ENCODE measurements at regions not wholly inside any gene's neighbourhood (a gene's known extent, or its start where the extent isn't known, plus 50 kb on each side); places are given as distances from the start of the nearest gene placed in this dataset.

GRCh38 chr10:125431149-125431548 is 251.8 kb downstream of the TEX36 start:
- intact Hi-C loops (cut with micrococcal nuclease; ENCODE audit: unreplicated experiment) = no loop called here
- Mint-ChIP-seq H3K4me1 (ENCODE audit: low read depth, unreplicated experiment) (no peaks in the 10 kb centered on the region), H3K27ac (ENCODE audit: unreplicated experiment) (no peak overlapping the region), H3K27me3 (ENCODE audit: insufficient read depth, unreplicated experiment) (peaks cover 13% of the 10 kb centered on the region), H3K36me3 (ENCODE audit: insufficient read depth, unreplicated experiment) (no peaks in the 10 kb centered on the region), H3K4me3 (ENCODE audit: unreplicated experiment) (no peak overlapping the region), H3K9me3 (ENCODE audit: unreplicated experiment) (peaks cover 9% of the 10 kb centered on the region)
- Histone ChIP-seq H3K36me3 (ENCODE audit: control insufficient read depth, insufficient read depth, low read length) (no peaks in the 10 kb centered on the region), H3K27me3 (replicated peaks; ENCODE audit: control insufficient read depth, insufficient read depth, low read length) (no peaks in the 10 kb centered on the region), H3K4me3 (ENCODE audit: low read depth, low read length) (no peak overlapping the region), H3K9me3 (no peaks in the 10 kb centered on the region; the same call in 1 of the 2 replicates), H3K4me1 (no peaks in the 10 kb centered on the region)
- BruUV-seq (replicated peaks) = no TSS peak
- no peak for TF ChIP-seq CTCF (IDR thresholded peaks at IDR 0.05; ENCODE audit: insufficient read depth in 1 of 2, low read depth in 1 of 2, low read length in 1 of 2, severe bottlenecking in 1 of 2, unreplicated experiment in 1 of 2)
- CTCF ChIA-PET = no interaction called here
- no peak for DNase-seq
- POLR2A ChIA-PET = no interaction called here

DNA sequence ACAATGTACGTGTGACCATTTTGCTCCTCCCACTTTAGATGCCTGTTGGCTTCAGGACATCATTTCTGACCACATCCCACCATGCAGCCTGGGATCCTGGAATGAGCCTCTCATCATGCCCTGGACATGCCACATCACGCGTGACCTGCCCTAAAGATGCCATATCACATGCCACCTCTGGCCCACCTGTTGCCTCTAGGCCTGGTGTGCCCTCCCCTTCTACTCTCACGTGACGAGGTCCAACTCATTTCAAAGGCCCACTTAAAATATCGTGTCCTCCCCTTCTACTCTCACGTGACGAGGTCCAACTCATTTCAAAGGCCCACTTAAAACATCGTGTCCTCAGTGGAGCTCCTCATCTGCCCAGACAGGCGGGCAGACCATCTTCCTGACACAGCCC is 254.9 kb downstream of the TEX36 start:
- no peaks in the 10 kb centered on the region; the same call in 1 of the 2 replicates for H3K9me3 ChIP-seq

DNA sequence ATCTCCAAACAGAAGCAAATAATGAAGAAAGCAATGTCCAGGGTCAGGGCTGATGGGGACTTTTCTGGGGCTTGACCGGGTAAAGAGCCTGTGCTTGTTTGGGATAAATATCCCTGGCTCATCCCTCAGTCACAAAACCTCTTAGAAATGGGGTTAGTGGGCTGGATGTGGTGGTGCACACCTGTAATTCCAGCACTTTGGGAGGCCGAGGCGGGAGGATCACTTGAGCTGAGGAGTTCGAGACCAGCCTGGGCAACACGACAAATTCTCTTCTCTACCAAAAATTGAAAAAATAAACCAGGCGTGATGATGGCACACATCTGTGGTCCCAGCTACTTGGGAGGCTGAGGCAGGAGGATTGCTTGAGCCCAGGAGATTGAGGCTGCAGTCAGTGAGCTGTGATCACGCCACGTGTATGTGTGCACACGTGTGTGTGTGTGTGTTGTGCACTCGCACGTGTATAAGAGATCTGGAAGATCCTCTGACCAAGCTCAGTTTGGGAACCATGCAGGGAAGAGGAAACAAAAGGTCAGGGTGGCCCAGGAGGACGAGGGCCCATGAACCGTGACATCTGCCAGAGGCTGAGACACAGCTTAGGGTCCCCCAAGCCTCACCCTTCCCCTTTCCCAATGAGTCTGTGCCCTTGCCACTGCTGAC is 258.6 kb downstream of the TEX36 start:
- H3K36me3 ChIP-seq (ENCODE audit: control insufficient read depth, insufficient read depth, low read length) = no peaks in the 10 kb centered on the region
- no peaks in the 10 kb centered on the region for H3K9me3 Mint-ChIP-seq (ENCODE audit: unreplicated experiment)
- H3K4me1 Mint-ChIP-seq (ENCODE audit: low read depth, unreplicated experiment) = no peaks in the 10 kb centered on the region
- ChIA-PET CTCF (no interaction called here), POLR2A (no interaction called here)
- no peaks in the 10 kb centered on the region for H3K27me3 ChIP-seq (replicated peaks; ENCODE audit: control insufficient read depth, insufficient read depth, low read length)
- H3K4me3 ChIP-seq (ENCODE audit: low read depth, low read length) = no peak overlapping the region
- peaks cover 27% of the 10 kb centered on the region for H3K27me3 Mint-ChIP-seq (ENCODE audit: insufficient read depth, unreplicated experiment)
- no peak overlapping the region for H3K4me3 Mint-ChIP-seq (ENCODE audit: unreplicated experiment)
- H3K27ac Mint-ChIP-seq (ENCODE audit: unreplicated experiment) = no peak overlapping the region
- no peaks in the 10 kb centered on the region for H3K4me1 ChIP-seq
- BruUV-seq (replicated peaks) = no TSS peak
- H3K9me3 ChIP-seq = no peaks in the 10 kb centered on the region; the same call in 1 of the 2 replicates
- H3K36me3 Mint-ChIP-seq (ENCODE audit: insufficient read depth, unreplicated experiment) = no peaks in the 10 kb centered on the region
- no peak for TF ChIP-seq CTCF (IDR thresholded peaks at IDR 0.05; ENCODE audit: insufficient read depth in 1 of 2, low read depth in 1 of 2, low read length in 1 of 2, severe bottlenecking in 1 of 2, unreplicated experiment in 1 of 2)
- DNase-seq = no peak
- intact Hi-C loops (cut with micrococcal nuclease; ENCODE audit: unreplicated experiment) = no loop called here

More for the DNA sequence above, 254.9 kb downstream of the TEX36 start:
- DNase-seq = no peak
- Mint-ChIP-seq H3K4me1 (ENCODE audit: low read depth, unreplicated experiment) (no peaks in the 10 kb centered on the region), H3K27me3 (ENCODE audit: insufficient read depth, unreplicated experiment) (peaks cover 19% of the 10 kb centered on the region), H3K4me3 (ENCODE audit: unreplicated experiment) (no peak overlapping the region), H3K36me3 (ENCODE audit: insufficient read depth, unreplicated experiment) (no peaks in the 10 kb centered on the region), H3K27ac (ENCODE audit: unreplicated experiment) (no peak overlapping the region), H3K9me3 (ENCODE audit: unreplicated experiment) (peaks cover 9% of the 10 kb centered on the region)
- Histone ChIP-seq H3K4me1 (no peaks in the 10 kb centered on the region), H3K27me3 (replicated peaks; ENCODE audit: control insufficient read depth, insufficient read depth, low read length) (no peaks in the 10 kb centered on the region), H3K36me3 (ENCODE audit: control insufficient read depth, insufficient read depth, low read length) (no peaks in the 10 kb centered on the region), H3K4me3 (ENCODE audit: low read depth, low read length) (no peak overlapping the region)
- TF ChIP-seq CTCF (IDR thresholded peaks at IDR 0.05; ENCODE audit: insufficient read depth in 1 of 2, low read depth in 1 of 2, low read length in 1 of 2, severe bottlenecking in 1 of 2, unreplicated experiment in 1 of 2) = no peak
- intact Hi-C loops (cut with micrococcal nuclease; ENCODE audit: unreplicated experiment) = no loop called here
- no TSS peak for BruUV-seq (replicated peaks)
- ChIA-PET POLR2A (no interaction called here), CTCF (no interaction called here)
